HG02884 (cell line): ENCODE measurements at regions not wholly inside any gene's neighbourhood (a gene's known extent, or its start where the extent isn't known, plus 50 kb on each side); places are given as distances from the start of the nearest gene placed in this dataset.

Experiments used
- ATAC-seq: cut with Tn5 transposase; IDR thresholded peaks from one replicate; pipeline ENCODE4 v1.9.1; 2021; ENCODE audit warnings: mild to moderate bottlenecking, moderate library complexity; ENCODE audit not compliant: unreplicated experiment

DNA sequence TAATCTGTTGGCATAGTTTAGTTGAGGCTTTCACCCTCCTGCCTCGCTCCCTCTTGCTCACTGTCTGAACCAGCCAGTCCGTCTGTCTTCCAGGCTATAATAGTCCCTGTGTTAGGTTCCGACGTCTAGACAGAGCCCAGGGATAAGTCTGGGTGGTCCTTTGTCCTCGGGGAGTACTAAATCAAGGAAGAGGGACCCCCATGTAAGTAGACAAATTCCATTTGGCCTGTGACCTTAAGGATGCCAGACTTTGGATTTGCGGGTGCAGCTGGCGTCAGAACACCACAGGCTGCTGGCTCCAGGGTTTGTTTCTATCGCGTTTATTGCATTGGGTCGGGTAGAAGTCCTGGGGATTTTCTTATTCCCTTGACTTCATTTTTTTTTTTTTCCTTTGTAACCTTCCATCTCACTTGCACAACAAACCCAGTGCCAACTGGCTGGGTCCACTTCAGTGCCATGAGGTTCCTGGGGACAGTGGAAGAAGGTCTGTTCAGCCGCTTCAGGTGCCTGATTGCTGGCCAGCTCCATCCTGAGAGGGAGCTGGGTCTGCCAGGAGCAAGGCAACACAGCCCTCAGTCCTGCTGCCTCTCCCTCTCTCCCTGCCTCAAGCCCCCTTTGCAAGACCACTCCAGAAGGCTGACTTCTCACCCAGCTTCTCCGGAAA lies 95.4 kb upstream of the KLHL25 start:
- ATAC-seq: no peak

DNA sequence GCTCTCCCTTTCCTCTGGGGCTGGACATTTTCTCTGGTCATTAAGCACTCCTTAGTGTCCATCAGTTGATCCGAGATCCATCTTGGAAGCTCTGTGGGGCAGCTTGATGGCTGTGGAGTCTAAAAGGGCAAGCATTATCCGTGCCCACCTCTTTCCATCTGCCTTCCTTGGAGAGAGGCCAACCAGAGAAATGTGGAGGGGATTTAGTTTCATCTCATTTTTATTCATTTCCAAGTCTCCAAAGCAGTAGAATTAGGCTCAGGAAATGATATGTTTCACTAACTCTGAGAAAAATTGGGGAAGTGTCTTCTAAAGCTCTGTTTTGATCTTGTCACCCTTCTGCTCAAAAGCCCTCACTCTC lies 95.9 kb upstream of the KLHL25 start:
- no peak for ATAC-seq

DNA sequence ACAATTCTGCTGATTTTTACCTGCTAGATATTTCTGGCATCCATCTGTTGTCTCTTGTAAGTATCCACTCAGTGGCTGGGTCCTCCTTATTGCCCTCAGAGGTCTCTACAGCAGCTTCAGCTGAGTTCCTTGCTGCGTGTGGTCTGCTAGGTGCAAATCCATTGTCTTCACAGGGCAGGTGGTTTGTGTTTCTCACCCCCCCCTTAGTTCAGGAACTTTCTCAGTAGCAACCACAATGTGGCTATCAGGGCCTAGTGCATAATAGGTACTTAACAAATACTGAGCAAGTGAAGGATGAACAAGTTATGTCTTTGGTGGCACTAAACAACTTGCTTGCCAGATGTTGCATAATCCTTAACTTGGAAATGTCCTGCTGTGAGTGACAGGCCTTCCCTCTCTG lies 96.7 kb upstream of the KLHL25 start:
- no peak for ATAC-seq

- no peak for ATAC-seq
These were observed 97.5 kb upstream of the KLHL25 start for GRCh38 chr15:85892232-85892631.

GRCh38 chr15:85897207-85897894 lies 102.6 kb upstream of the KLHL25 start:
- no peak for ATAC-seq

DNA sequence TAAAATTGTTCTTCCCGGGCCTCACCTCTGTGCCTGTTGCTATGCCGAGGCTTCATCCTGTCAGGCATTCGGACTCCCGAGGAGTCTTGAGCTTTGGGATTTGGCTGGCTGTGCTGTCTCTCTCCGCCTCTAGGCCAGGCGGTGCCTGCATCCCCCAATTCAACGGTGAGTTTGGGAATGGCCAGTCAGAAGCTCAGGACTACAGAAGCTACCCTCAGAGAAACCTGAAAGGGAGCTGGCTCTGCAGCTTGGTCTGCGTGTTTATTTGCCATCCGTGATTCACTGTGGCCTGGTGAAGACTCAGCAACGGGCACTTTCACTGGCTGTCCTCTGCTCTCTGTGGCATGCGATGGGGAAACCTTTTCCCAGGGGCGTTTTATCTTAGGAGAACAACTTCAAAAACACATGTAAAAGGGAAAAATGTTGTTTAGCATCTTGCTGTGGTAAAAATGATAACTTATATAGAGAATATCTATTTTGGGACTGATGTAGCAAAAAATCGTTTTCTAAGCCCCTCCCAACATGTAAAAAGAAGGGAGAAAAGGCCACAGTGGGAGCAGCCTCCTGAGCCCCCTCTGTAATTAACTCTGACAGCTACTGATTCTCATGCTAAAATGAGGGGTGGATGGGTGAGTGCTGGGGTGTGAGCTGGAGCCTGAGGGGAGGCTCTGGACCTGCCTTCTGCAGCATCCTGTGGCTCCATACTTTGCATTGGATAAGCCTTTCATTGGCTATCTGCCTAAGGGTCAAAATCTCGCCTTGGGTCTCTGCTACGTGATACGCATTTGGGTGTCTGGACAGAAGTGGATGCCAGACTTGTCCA lies 103.4 kb upstream of the KLHL25 start:
- no peak for ATAC-seq

GRCh38 chr15:85899927-85900326 lies 105.2 kb upstream of the KLHL25 start:
- ATAC-seq: no peak

DNA sequence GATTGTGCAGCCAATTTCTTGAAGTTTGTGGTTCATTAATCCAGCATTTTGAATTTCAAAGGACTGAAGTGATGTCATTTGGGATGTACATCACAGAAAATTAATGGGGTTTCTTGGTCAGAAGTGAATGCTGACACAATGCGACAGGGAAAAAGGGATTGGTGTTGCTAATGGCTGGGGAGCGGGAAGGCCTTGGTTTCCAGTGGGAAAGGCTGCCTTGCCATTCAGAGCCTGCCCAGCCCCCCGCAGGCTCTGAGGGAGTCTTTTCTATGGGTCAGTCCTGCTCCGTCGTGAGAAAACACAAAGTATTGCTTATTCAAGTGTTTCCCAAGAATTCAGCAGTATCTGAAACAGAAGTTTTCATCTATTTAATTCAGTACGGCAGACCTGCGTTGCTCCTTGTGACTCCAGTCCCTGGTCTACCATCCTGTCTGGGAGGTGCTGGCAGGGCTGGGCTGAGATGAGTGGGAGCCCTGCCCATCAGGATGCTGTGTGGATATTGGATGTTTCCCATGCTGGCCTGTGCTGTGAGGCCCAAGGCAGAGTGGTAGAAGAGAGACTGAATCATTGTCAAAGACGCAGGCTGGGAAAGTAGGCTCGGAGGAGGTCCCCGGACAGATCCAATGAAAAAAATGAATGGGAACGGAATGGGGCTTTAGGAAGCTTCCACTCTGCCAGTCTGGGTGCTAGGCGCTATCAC lies 111.2 kb upstream of the KLHL25 start:
- ATAC-seq: no peak

GRCh38 chr15:85906640-85907039 lies 111.9 kb upstream of the KLHL25 start:
- no peak for ATAC-seq

- ATAC-seq: no peak
These were observed 116.1 kb upstream of the KLHL25 start for GRCh38 chr15:85910834-85911233.

GRCh38 chr15:85913461-85913860 lies 118.7 kb upstream of the KLHL25 start:
- no peak for ATAC-seq

- ATAC-seq: no peak
These were observed 126.2 kb upstream of the KLHL25 start for GRCh38 chr15:85920956-85921355.

DNA sequence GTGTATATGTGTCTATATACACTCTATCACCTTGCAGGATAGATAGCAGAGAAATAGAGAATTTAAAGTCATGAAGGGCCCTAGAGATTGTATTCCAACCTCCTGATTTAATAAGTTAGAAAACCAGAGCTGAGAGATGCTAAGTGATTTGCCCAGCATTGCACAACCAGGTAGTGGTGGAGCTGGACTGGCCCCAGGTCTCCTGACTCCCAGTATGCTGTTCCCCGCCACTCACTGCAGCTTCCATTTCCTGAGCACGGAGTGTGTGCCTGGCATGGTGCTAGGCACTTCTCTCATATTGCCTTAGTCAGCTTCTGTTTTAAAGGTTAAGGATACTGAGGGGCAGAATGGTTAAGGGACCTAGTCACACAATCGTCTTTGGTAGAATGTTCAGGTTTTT lies 129.4 kb upstream of the KLHL25 start:
- no peak for ATAC-seq

DNA sequence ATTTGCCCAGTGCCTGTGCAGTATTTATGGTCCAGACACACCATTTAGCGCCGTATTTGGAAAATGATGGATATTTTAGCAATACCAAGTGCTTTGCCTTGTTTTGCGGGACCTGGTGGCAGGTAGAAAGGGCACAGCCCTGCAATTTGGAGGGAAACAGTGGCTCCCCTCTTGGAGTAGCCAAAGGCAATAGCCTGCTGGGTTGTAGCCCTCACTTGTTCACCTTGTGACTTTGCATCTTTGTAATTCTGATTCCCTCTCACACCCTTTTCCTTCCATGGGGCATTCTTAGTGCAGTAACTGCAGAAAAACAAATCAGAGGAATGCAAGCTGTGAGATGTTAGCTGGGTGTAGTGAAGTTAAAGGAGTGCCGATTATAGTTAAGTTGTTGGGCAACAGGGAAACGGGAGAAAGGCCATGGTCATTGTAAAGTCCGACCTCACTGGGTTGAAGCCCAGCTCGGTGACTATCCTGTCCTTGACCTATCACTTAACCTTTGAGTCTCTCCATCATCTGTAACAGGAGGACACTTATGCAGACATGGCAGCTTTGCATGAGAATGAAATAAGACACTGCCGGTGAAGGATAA lies 131.0 kb upstream of the KLHL25 start:
- no peak for ATAC-seq

GRCh38 chr15:85926834-85927233 lies 132.1 kb upstream of the KLHL25 start:
- no peak for ATAC-seq

- no peak for ATAC-seq
These were observed 133.3 kb upstream of the KLHL25 start for GRCh38 chr15:85927931-85928537.

DNA sequence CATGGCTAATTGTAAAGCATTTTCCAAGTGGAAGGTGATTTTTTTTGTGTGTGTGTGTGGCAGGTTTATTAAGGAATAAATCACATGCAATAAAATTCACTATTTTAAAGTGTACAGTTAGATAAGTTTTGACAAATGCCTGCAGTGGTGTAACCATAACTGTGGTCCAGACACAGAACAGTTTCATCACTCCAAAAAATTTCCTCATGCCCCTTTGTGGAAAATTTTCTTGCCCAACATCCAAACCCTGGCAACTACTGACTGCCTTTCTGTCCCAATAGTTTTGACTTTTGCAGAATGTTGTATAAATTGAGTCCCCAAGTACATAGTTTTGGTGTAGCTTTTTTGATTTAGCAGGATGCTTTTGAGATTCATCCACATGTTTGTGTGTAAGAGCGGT lies 135.1 kb upstream of the KLHL25 start:
- ATAC-seq: no peak

GRCh38 chr15:85932391-85932790 lies 137.7 kb upstream of the KLHL25 start:
- ATAC-seq: no peak

DNA sequence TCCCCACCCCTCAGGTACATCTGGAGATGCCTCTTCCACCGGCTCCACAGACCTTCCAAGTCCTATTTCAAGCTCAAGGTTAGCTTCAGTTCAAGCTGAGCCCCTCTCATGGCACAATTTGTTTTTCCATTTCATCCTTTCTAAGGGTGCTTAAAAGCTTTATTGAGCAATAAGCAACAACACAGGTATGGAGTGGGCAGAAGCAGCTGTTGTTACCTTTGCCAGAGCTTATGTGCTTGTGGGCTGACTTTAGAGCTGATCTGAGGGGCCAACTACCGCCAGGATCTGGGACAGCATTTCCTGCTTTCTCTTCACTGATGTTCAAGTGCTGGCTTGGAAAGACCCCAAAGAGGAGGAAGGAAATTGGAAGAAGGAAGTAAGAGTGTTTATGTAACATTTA lies 140.0 kb upstream of the KLHL25 start:
- no peak for ATAC-seq

DNA sequence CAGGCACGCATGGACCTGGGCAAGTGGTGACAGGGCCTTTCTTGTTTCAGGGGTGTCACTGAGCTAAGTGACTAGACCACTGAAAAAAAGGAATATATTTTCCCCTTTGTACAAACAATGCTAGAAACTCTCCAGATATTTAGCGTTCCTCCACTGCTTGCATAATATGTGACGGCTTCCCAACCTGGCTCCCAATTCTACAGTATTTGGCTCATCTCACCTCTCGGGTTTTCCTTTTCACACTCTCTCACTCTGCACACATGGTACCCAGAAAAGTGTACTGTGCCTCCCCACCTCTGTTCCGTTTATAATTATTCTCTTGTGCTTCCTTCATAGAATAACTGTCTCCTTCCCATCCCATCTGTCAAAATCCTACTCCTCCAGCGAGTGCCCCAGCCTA lies 140.5 kb upstream of the KLHL25 start:
- no peak for ATAC-seq

GRCh38 chr15:85937661-85938060 lies 142.0 kb upstream of the AGBL1 start:
- no peak for ATAC-seq
